Muscle layer of duodenum (tissue), 2 donors: ENCODE measurements at regions not wholly inside any gene's neighbourhood (a gene's known extent, or its start where the extent isn't known, plus 50 kb on each side); places are given as distances from the start of the nearest gene placed in this dataset.
"Not testable (repeated sequence)": the region's sequence is repeated elsewhere in the genome, so short reads cannot be mapped to it uniquely, and the experiment has no call there.

Experiments
- H3K27ac ChIP-seq: one replicate; pipeline ENCODE4 v1.7.0; 2013; ENCODE audit warnings: mild to moderate bottlenecking, low read length
- H3K27me3 ChIP-seq: one replicate; pipeline ENCODE4 v1.7.0; 2013; ENCODE audit warnings: low read depth, mild to moderate bottlenecking, control low read depth, low read length
- H3K36me3 ChIP-seq, 2 donors: one replicate each; pipeline ENCODE4 v1.7.0; 2013; ENCODE audit warnings: low read length in 2 of 2, control low read depth in 1 of 2, mild to moderate bottlenecking in 1 of 2; ENCODE audit not compliant: insufficient read depth in 2 of 2, control insufficient read depth in 1 of 2
- H3K4me1 ChIP-seq, 2 donors: one replicate each; pipeline ENCODE4 v1.7.0; 2013; ENCODE audit warnings: low read length in 2 of 2, mild to moderate bottlenecking in 2 of 2, control low read depth in 1 of 2, moderate library complexity in 1 of 2; ENCODE audit not compliant: insufficient read depth in 2 of 2, control insufficient read depth in 1 of 2
- H3K4me3 ChIP-seq, 2 donors: one replicate each; pipeline ENCODE4 v1.7.0; 2013; ENCODE audit warnings: low read length in 2 of 2, low read depth in 1 of 2, mild to moderate bottlenecking in 1 of 2
- H3K9me3 ChIP-seq, 2 donors: one replicate each; pipeline ENCODE4 v1.7.0; 2013; ENCODE audit warnings: low read length in 2 of 2, control low read depth in 1 of 2, mild to moderate bottlenecking in 1 of 2; ENCODE audit not compliant: control insufficient read depth in 1 of 2
- donor health status: healthy.

DNA sequence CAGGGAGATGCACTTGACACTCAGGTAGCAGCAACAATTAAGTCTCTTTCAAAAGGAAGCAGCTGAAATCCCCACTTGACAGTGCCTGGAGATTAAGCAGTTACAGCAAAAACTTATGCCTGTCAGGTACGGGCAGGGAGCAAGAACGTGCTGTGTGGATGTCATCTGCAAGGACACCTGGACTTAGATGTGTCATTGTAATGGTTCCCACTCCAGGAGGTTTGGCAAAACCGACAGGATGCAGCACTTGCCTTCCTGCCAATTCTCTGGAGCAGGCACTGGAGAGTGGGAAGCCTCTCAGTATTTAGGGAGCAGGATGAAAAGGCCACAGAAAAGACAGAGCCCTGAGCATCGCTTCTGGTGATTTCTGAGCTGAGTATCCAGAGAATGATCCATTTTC lies 292.4 kb downstream of the PDCD6IP start:
- Histone ChIP-seq H3K27me3 (no peaks in the 10 kb centered on the region), H3K9me3 (peaks cover 0 to 2% of the 10 kb centered on the region in 2 donors), H3K36me3 (no peaks in the 10 kb centered on the region), H3K4me1 (no peaks in the 10 kb centered on the region), H3K4me3 (no peak overlapping the region), H3K27ac (no peak overlapping the region)

DNA sequence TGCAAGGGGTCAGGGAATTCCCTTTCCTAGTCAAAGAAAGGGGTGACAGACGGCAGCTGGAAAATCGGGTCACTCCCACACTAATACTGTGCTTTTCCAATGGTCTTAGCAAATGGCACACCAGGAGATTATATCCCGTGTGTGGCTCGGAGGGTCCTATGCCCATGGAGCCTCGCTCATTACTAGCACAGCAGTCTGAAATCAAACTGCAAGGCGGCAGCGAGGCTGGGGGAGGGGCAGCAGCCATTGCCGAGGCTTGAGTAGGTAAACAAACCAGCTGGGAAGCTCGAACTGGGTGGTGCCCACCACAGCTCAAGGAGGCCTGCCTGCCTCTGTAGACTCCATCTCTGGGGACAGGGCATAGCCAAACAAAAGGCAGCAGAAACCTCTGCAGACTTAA lies 295.9 kb downstream of the PDCD6IP start:
- H3K4me3 ChIP-seq: not testable (repeated sequence)

DNA sequence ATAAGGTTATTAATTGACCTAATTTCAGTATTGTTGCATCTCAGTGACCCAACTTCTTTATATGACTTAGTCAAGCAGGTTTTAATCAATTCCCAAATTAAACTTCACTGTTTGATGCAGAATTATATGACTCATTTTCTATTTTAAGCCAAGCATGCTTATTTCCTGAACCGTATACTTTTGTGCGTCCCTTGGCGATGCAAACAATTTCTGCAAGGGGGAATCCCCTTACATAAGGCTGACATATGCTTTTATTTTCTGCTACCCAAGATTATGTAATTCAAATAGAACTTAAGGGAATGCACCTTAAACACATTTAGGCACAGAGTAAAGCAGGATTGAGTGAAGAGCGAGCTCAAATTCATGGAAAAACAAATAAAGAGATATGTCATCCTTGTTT lies 303.9 kb downstream of the PDCD6IP start:
- Histone ChIP-seq H3K4me1 (no peaks in the 10 kb centered on the region), H3K9me3 (peaks cover 0 to 5% of the 10 kb centered on the region in 2 donors), H3K27ac (no peak overlapping the region), H3K27me3 (no peaks in the 10 kb centered on the region), H3K4me3 (no peak overlapping the region), H3K36me3 (no peaks in the 10 kb centered on the region)

More for the DNA sequence above, 295.9 kb downstream of the PDCD6IP start:
- not testable (repeated sequence) for H3K9me3 ChIP-seq, H3K36me3 ChIP-seq, H3K27me3 ChIP-seq, H3K4me1 ChIP-seq, H3K27ac ChIP-seq

DNA sequence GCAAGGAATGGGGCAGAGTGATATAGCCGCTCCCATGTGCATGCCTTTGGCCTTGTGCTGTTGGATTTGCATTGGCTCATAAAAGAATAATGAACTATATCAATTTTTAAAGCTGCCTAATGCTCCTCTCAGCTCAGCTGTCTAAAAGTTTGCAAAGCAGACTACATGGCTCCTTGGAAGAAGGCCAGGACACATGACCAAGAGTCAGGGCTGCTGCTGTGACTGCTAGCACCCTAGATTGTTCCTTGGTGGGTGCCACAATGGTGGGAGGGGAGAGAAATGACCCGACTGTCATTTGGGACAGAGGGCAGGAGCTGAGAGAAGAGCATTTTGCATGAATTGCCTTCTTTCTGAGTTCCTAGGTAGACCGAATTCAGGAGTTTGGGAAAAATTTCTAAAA lies 307.9 kb downstream of the PDCD6IP start:
- Histone ChIP-seq H3K27ac (no peak overlapping the region), H3K9me3 (peaks cover 0 to 1% of the 10 kb centered on the region in 2 donors), H3K4me3 (no peak overlapping the region), H3K36me3 (no peaks in the 10 kb centered on the region), H3K4me1 (no peaks in the 10 kb centered on the region), H3K27me3 (no peaks in the 10 kb centered on the region)

DNA sequence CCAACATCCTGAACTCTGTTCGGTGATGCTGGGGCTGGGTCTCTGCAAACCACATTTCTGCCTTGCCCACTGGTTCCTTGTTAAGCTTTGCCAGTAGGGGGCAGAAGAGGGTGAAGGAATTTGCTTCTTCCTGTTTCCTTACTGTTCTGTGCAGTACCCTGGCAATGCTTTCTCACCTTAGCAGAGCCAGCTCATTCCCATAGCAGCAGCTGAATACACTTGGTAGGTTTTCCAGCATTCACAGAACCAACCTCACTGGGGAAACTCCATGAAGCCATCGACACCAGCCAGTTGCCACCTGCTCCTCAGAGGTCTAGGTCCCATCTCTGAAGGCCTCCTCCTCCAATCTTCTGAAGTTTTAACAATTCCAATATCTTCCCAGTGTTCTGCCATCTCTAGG lies 308.4 kb downstream of the PDCD6IP start:
- H3K4me1 ChIP-seq: no peaks in the 10 kb centered on the region
- no peak overlapping the region for H3K4me3 ChIP-seq
- no peaks in the 10 kb centered on the region for H3K27me3 ChIP-seq
- no peaks in the 10 kb centered on the region for H3K9me3 ChIP-seq
- H3K36me3 ChIP-seq: no peaks in the 10 kb centered on the region
- H3K27ac ChIP-seq: no peak overlapping the region

DNA sequence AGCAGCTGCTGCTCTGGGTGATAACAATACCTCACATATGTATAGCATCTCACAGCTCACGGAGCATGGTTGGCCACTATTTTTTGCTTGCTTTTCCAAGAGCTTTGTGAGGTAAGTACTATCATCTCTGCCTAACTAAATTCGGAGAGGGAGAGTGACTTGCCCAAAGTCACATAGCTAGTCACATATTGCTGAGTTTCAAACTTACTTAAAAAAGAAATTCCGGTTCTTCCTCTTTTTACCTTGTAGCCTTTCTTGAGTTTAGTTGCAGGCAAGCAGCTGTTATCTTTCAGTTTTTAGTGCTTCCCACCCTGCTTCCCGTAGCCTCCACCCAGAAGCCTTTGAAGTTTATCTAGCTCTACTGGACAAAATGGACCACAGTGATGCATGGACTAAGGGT lies 309.2 kb downstream of the PDCD6IP start:
- no peaks in the 10 kb centered on the region for H3K9me3 ChIP-seq
- no peak overlapping the region for H3K4me3 ChIP-seq
- H3K4me1 ChIP-seq: no peaks in the 10 kb centered on the region
- no peaks in the 10 kb centered on the region for H3K27me3 ChIP-seq
- H3K36me3 ChIP-seq: no peaks in the 10 kb centered on the region
- no peak overlapping the region for H3K27ac ChIP-seq

DNA sequence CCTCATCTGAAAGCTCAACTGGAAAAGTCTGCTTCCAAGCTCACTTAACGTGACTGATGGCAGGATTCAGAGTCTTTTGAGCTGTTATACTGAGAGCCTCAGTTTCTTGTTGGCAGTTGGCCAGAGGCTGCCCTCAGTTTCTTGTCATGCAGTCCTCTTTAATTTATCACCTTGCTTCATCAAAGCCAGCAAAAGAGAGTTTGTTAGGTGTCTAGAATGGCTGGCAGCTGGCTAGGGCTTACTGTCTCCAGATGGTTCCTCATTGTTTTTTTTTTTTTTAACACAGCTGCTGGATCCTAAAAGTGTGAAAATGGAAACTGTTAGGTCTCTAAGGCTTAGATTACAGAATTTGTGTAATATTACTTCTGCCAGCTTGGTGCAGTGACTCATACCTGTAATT lies 310.6 kb downstream of the PDCD6IP start:
- Histone ChIP-seq H3K9me3 (no peaks in the 10 kb centered on the region), H3K4me1 (no peaks in the 10 kb centered on the region), H3K27ac (no peak overlapping the region), H3K36me3 (no peaks in the 10 kb centered on the region), H3K4me3 (no peak overlapping the region), H3K27me3 (no peaks in the 10 kb centered on the region)

DNA sequence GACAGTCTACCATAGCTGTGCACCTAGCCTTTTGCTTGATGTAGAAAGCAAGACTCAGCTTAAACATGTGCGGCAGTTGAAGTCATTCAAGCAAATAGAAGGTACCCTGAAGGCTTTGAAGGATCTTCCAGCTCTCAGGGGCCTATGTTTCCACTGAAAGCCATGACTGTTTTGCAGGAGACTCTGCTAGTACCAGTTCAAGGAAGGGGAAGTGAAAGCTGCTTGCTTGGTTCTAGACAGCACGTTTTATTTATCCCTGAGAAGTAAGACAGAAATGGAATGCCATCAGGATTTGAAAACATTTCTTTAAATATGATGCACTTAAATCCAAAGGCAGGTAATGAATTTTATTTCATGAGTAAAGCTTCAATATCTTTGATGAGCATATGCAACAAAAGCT lies 311.4 kb downstream of the PDCD6IP start:
- Histone ChIP-seq H3K27me3 (no peaks in the 10 kb centered on the region), H3K36me3 (no peaks in the 10 kb centered on the region), H3K4me1 (no peaks in the 10 kb centered on the region), H3K4me3 (no peak overlapping the region), H3K9me3 (no peaks in the 10 kb centered on the region), H3K27ac (no peak overlapping the region)

DNA sequence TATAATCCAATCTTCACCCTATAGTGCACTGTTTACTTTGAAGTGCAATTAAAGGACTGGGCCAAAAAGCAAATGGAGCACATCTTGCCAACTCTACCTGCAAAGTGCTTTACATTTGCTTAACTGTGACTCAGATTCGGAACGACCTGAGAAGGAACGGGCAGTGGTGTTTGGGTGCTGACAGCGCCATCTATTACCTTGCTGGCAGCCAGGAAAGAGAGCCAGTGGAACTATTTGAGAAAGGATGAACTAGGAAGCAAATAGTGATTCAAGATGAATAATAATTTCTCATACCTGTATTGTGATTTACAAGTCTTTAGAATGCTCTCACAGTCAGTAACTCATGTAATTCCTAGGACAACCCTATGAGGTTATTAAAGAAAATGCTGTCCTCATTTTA lies 312.9 kb downstream of the PDCD6IP start:
- Histone ChIP-seq H3K9me3 (no peaks in the 10 kb centered on the region), H3K4me1 (no peaks in the 10 kb centered on the region), H3K27ac (no peak overlapping the region)

DNA sequence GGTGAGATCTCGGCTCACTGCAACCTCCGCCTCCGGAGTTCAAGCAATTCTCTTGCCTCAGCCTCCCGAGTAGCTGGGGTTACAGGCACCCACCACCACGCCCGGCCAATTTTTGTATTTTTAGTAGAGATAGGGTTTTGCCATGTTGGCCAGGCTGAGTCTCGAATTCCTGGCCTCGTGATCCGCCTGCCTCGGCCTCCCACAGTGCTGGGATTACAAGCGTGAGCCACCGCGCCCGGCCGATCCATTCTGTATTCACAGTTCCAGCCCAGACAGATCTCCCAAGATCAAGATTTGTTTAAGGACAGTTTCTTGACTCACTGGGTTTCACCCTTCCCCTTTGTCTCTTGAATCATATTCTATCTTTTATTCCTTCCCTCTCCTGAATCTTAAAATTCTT lies 313.8 kb downstream of the PDCD6IP start:
- H3K27me3 ChIP-seq, H3K4me1 ChIP-seq, H3K36me3 ChIP-seq, H3K4me3 ChIP-seq, H3K27ac ChIP-seq, H3K9me3 ChIP-seq: not testable (repeated sequence)

More for the DNA sequence above, 312.9 kb downstream of the PDCD6IP start:
- no peaks in the 10 kb centered on the region for H3K27me3 ChIP-seq
- no peak overlapping the region for H3K4me3 ChIP-seq
- no peaks in the 10 kb centered on the region for H3K36me3 ChIP-seq

DNA sequence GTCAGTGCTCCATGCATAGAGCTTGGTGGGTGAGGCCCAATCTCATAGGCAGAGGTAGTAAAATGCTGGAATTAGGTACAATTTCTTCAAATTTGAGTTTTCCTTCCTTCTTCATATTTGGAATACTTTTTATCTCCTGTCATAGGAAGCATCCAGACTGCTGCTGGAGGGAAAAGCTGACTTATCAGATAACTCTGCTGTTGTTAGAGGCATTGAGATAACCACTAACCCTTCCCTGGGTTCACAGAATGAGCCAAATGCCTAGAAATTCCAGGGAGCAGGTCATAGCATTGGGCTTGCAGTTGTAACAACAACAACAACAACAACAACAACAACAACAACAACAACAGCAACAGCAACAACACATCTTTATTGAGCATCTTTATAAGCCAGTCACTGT lies 332.7 kb downstream of the PDCD6IP start:
- H3K4me3 ChIP-seq: no peak overlapping the region
- H3K27ac ChIP-seq: no peak overlapping the region
- H3K36me3 ChIP-seq: no peaks in the 10 kb centered on the region
- H3K27me3 ChIP-seq: no peaks in the 10 kb centered on the region
- peaks cover 0 to 3% of the 10 kb centered on the region in 2 donors for H3K4me1 ChIP-seq
- peaks cover 0 to 3% of the 10 kb centered on the region in 2 donors for H3K9me3 ChIP-seq

DNA sequence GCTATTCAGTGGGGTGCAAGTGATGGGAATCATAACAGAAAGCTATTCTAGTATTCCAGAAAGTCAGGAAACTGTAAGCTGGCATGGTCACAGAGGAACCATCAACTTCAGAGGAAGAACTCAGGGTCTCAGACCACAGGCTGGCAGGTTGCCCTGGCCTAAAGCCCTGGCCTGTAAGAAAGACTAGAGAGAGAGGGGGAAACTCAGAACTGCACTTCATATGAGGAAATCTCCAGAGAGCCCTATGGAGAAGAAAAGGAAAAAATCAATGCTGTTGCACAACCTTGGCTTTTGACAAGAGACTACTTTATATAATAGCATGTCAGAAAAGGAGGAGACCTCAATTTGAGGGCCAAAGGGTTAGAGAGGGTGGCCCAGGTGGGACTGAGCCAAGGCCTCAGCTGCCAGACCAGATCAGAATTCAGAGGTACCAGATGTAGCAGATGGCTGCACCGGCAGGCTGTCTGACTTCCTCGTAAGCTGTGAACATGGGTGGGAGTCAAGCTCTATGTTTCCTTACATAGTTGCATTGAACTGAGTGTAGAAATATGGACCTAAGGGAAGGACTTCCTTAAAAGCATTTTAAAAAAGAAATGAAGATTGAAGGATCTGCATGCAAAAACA lies 333.8 kb downstream of the PDCD6IP start:
- Histone ChIP-seq H3K36me3 (no peaks in the 10 kb centered on the region), H3K9me3 (peaks cover 0 to 3% of the 10 kb centered on the region in 2 donors), H3K27ac (no peak overlapping the region), H3K27me3 (no peaks in the 10 kb centered on the region), H3K4me3 (no peak overlapping the region), H3K4me1 (peaks cover 0 to 3% of the 10 kb centered on the region in 2 donors)
